NCI-H526 (cell line): ENCODE measurements at regions not wholly inside any gene's neighbourhood (a gene's known extent, or its start where the extent isn't known, plus 50 kb on each side); places are given as distances from the start of the nearest gene placed in this dataset.
A peak's percentile ranks its signal among the peaks of the same experiment; 100 is the strongest.
"Not testable (repeated sequence)": the region's sequence is repeated elsewhere in the genome, so short reads cannot be mapped to it uniquely, and the experiment has no call there.

ENCODE experiments used
- DNase-seq, 2 experiments: peaks; one replicate each; lab custom pipeline; 2025; lab: John Stamatoyannopoulos, UW

DNA sequence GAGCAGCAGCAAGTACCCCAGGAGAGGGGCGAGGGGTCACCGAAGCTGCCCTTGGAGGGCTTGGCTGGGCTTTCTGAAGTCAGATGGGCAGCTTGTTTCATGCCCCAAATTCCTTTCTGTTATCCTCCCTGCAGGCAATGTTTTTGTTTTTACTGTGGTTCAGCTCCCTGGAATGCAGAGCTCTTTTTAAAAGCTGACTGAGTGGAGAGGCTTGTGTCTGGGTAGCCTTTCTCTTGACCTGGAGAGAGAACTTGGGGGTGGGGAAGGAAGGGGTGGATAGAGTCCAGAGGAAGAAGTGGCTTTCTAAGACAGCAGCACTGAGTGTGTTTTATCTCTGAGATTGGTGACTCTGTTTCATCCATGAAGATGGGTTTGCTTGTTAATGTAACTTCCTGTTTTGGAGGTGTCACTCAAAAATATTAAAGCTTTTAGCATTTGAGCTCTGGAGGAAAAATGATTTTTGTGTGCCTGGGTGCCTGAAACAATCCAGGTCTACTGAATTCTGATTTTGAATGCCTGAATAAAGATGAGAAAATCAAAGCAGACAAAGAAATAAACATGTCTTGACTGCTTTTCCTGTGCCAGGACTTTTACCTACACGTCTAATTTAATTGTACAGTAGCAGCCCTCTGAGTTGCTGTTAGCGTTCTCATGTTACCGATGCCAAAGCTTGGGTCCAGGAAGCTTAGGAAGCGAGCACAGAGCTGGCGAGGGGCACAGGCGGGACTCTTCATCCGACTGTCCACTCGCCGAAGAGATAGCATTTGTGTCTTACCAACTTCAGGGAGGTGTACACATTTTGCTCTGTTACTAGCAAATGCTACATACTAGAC, 78.2 kb upstream of the EEF1E1 start:
- no peak for DNase-seq

- no peak for DNase-seq
Observed at GRCh38 chr6:8177721-8178120, 75.4 kb upstream of the EEF1E1 start.

DNA sequence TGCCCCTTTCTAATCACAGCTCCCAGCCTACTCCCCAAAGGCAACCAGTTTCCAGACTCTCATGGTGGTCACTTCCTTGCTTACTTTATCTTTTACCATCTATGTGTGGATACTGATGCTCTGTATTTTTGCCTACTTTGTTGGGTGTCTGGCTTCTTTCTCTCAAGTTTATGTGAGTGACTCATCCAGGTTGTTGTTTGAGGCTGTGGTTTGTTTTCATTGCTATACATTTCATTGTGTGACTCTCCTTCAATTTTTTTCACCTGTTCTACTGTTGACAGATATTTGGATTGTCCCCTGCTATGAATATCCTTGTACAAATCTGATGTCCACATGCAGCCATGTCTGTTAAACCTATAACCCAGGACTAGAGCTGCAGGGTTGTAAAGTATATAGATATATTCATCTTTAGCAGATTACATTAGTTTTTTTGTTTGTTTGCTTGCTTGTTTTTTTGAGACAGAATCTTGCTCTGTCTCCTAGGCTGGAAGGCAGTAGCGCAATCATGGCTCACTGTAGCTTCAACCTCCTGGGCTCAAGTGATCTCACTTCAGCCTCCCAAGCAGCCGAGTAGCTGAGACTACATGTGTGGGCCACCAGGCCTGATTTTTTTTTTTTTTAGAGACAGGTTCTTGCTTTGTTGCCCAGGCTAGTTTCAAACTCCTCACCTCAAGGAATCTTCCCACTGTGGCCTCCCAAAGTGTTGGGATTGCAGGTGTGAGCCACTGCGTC, 72.9 kb upstream of the EEF1E1 start:
- DNase-seq: no peak

- no peak for DNase-seq
Observed at GRCh38 chr6:8174571-8174970, 72.2 kb upstream of the EEF1E1 start.

GRCh38 chr6:8172530-8172929, 70.2 kb upstream of the EEF1E1 start:
- DNase-seq: no peak

GRCh38 chr6:8170754-8171153, 68.4 kb upstream of the EEF1E1 start:
- no peak for DNase-seq

DNA sequence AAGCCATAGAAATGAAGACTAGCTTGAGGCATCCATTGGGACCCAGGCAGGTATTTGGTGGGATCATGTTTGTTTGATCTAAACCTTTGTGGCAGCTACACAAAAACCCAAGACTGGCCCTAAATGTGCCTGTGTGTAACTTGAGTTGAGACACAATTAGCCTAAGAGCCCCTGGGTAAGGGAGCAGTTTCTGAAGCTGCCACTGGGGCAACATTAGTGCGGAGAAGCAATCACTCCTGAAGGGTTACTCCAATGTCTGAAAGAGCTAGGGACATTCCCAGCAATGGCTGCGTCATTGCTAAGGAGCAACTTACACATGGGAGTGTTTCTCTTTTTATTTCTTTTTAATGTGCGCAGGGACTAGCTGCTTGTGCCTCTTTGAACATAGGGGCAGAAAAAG, 67.9 kb upstream of the EEF1E1 start:
- peak in 1 of 2 experiments; percentile 5 for DNase-seq

- no peak for DNase-seq
Observed at GRCh38 chr6:8166156-8166555, 63.8 kb upstream of the EEF1E1 start.

DNA sequence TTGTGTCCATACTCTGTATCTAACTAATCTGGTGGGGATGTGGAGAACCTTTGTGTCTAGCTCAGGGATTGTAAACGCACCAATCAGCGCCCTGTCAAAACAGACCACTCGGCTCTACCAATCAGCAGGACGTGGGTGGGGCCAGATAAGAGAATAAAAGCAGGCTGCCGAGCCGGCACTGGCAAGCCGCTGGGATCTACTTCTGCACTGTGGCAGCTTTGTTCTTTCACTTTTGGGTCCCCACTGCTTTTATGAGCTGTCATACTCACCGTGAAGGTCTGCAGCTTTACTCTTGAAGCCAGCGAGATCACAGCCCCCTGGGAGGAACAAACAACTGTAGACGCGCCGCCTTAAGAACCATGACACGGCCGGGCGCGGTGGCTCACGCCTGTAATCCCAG, 62.7 kb upstream of the EEF1E1 start:
- DNase-seq: not testable (repeated sequence)

GRCh38 chr6:8164281-8164680, 61.9 kb upstream of the EEF1E1 start:
- not testable (repeated sequence) for DNase-seq

DNA sequence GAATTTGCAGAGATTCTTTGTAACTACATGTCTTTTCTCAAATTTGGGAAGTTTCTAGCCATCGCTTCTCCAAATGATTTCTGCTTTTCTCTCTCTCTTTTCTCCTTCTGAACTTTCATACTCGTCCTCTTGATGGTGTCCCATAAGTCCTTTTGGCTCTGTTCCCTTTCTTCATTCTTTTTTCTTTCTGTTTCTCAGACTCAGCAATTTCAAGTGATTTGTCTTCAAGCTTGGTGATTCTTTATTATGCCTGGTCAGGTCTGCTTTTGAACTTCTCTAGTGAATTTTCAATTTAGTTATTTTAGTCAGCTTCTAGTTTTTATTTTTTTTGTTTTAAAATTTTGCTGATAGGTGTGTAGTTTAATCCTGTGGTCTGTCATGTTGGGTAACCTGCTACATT, 57.6 kb upstream of the EEF1E1 start:
- no peak for DNase-seq

DNA sequence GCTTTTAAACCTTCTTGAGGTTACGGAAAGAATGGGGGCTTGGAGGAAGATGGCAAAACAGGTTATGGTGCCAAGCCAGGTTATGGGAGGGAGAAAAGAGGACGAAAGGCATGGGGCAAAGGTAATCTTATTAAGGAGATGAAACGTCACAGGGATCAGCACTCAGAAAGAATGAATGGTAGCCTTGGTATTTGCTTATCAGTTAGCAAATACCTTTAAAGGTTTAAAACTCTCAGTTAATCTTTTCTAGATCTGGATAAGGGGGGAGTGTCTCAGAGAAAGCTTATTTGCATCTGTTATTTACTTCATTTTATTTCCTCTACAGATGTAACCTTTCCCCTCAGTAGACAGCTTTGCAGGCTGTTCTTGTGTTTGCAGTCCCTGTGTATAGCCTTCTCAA, 55.5 kb upstream of the EEF1E1 start:
- DNase-seq: peak in 1 of 2 experiments; percentile 31

DNA sequence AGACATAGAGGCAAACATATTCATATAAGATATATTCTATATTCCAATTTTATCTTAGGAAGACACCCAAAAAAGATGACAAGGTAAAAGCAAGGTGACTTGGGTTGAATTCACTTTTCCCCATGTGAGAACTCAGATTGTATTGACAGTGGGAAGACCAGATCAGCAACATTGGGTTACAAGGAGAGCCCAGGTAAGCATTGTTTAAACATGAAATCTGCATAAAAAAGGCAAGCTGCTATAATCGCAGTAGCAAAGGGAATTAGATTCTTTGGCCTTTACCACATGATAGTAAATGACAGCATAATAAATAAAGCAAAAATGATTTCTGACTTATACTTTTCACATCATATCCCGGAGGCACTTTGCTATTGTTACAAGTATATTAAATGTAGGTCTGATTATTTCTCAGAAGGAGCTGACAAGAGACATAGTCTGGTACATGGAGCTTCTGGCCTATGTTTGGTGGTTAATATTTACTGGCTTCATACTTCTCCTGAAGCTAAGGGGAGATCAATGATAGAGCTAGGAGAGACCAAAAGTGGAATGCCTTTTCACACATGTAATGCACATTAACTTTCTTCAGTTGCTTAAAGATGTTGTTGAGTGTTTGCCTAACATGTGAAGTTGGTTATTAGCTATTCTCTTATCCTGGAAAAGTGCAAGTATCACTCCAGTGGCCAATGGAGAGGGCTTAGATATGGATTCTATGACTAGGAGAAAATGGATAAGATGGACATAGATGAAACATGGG, 53.1 kb upstream of the EEF1E1 start:
- no peak for DNase-seq
